Neuronal stem cell (in vitro differentiated cells): ENCODE measurements at regions not wholly inside any gene's neighbourhood (a gene's known extent, or its start where the extent isn't known, plus 50 kb on each side); places are given as distances from the start of the nearest gene placed in this dataset.

ENCODE experiments used
- DNase-seq: peaks from one replicate; pipeline ENCODE4 v3.0.0-alpha.2; 2013; ENCODE audit warnings: low spot score
- H2AFZ ChIP-seq: one replicate; pipeline ENCODE4 v1.6.1; 2013; ENCODE audit warnings: mild to moderate bottlenecking, low read length, inconsistent platforms
- H2AK5ac ChIP-seq: 2 replicates; pipeline ENCODE4 v1.6.1; 2013; ENCODE audit warnings: low read depth, mild to moderate bottlenecking, inconsistent platforms, low read length, moderate library complexity, mixed read lengths
- H2BK120ac ChIP-seq: 2 replicates; pipeline ENCODE4 v1.6.1; 2013; ENCODE audit warnings: low read depth, mild to moderate bottlenecking, inconsistent platforms, low read length, moderate library complexity, mixed read lengths
- H2BK12ac ChIP-seq: one replicate; pipeline ENCODE4 v1.6.1; 2013; ENCODE audit warnings: low read length, inconsistent platforms
- H2BK15ac ChIP-seq: 2 replicates; pipeline ENCODE4 v1.6.1; 2013; ENCODE audit warnings: mild to moderate bottlenecking, low read length, inconsistent platforms, mixed read lengths
- H2BK5ac ChIP-seq: one replicate; pipeline ENCODE4 v1.6.1; 2013; ENCODE audit warnings: inconsistent platforms, mild to moderate bottlenecking, low read length, moderate library complexity
- H3K14ac ChIP-seq: one replicate; pipeline ENCODE4 v1.6.1; 2013; ENCODE audit warnings: low read length, inconsistent platforms
- H3K18ac ChIP-seq: 2 replicates; pipeline ENCODE4 v1.6.1; 2013; ENCODE audit warnings: low read length, inconsistent platforms
- H3K23ac ChIP-seq: 2 replicates; pipeline ENCODE4 v1.6.1; 2013; ENCODE audit warnings: low read depth, mild to moderate bottlenecking, mixed read lengths, low read length, inconsistent platforms; ENCODE audit not compliant: poor library complexity
- H3K27ac ChIP-seq: replicated peaks from 3 replicates; pipeline ENCODE4 v1.5.1; 2013; ENCODE audit warnings: low read length, inconsistent platforms
- H3K27me3 ChIP-seq, 3 experiments: 2 replicates each; pipeline ENCODE4 v1.6.1; 2013; ENCODE audit warnings: low read length in 3 of 3, mild to moderate bottlenecking in 2 of 3, inconsistent platforms in 1 of 3, low read depth in 1 of 3, mixed read lengths in 1 of 3, moderate library complexity in 1 of 3; ENCODE audit not compliant: control insufficient read depth in 3 of 3, insufficient read depth in 3 of 3
- H3K36me3 ChIP-seq, 2 donors: replicated peaks in 1 of 2; 2 replicates each; pipeline ENCODE4 v1.6.1; 2013; ENCODE audit warnings: low read length in 2 of 2; ENCODE audit not compliant: control insufficient read depth in 2 of 2, insufficient read depth in 2 of 2
- H3K4ac ChIP-seq: 2 replicates; pipeline ENCODE4 v1.6.1; 2013; ENCODE audit warnings: inconsistent platforms, mild to moderate bottlenecking, low read length, moderate library complexity
- H3K4me1 ChIP-seq, 2 donors: 1 replicate in 1 of 2; 2 replicates in 1 of 2; pipeline ENCODE4 v1.6.1; 2013; ENCODE audit warnings: low read length in 2 of 2, low read depth in 1 of 2; ENCODE audit not compliant: control insufficient read depth in 2 of 2, insufficient read depth in 1 of 2
- H3K4me2 ChIP-seq: one replicate; pipeline ENCODE4 v1.6.1; 2013; ENCODE audit warnings: mild to moderate bottlenecking, low read length, inconsistent platforms; ENCODE audit not compliant: insufficient read depth, poor library complexity, severe bottlenecking
- H3K4me3 ChIP-seq, 2 donors: 2 replicates each; pipeline ENCODE4 v1.5.1; 2013; ENCODE audit warnings: low read length in 2 of 2, mild to moderate bottlenecking in 2 of 2, inconsistent platforms in 1 of 2, moderate library complexity in 1 of 2
- H3K79me1 ChIP-seq: one replicate; pipeline ENCODE4 v1.6.1; 2013; ENCODE audit warnings: low read depth, mild to moderate bottlenecking, inconsistent platforms, low read length, moderate library complexity
- H3K9ac ChIP-seq: one replicate; pipeline ENCODE4 v1.6.1; 2013; ENCODE audit warnings: mild to moderate bottlenecking, low read depth, low read length, inconsistent platforms; ENCODE audit not compliant: poor library complexity
- H3K9me3 ChIP-seq, 2 donors: replicated peaks in 1 of 2; 2 replicates each; pipeline versions ENCODE3 to v1.6.1; 2013; ENCODE audit warnings: low read length in 2 of 2, mild to moderate bottlenecking in 2 of 2, inconsistent platforms in 1 of 2, low read depth in 1 of 2, mixed read lengths in 1 of 2, moderate library complexity in 1 of 2; ENCODE audit not compliant: control insufficient read depth in 2 of 2, insufficient read depth in 1 of 2
- H4K8ac ChIP-seq: one replicate; pipeline ENCODE4 v1.6.1; 2013; ENCODE audit warnings: low read depth, mild to moderate bottlenecking, inconsistent platforms, low read length, moderate library complexity
- H4K91ac ChIP-seq: one replicate; pipeline ENCODE4 v1.6.1; 2013; ENCODE audit warnings: low read length, low read depth, mild to moderate bottlenecking, inconsistent platforms; ENCODE audit not compliant: poor library complexity
- WGBS, 2 donors: extraction: QIAGEN DNeasy Blood & Tissue Kit; methylation state at CpG; one replicate each; pipeline ENCODE4 v1.1.7; 2013; ENCODE audit warnings: missing lambda C conversion rate in 2 of 2, mixed read lengths in 1 of 2; ENCODE audit not compliant: insufficient read length in 2 of 2, insufficient replicate concordance in 1 of 2; ENCODE audit errors: extremely low coverage in 2 of 2; 5-methylcytosine and 5-hydroxymethylcytosine counted together

GRCh38 chr21:14690886-14691285 is 144.8 kb upstream of the SAMSN1 start:
- H3K14ac ChIP-seq, result no peak overlapping the region
- no peaks in the 10 kb centered on the region for H3K4me1 ChIP-seq
- H3K4ac ChIP-seq, result no peak overlapping the region
- no peak overlapping the region for H3K18ac ChIP-seq
- H2BK120ac ChIP-seq, result no peak overlapping the region
- no peaks in the 10 kb centered on the region for H3K36me3 ChIP-seq
- H3K9ac ChIP-seq, result no peak overlapping the region
- no peak overlapping the region for H3K23ac ChIP-seq
- no peaks in the 10 kb centered on the region for H3K79me1 ChIP-seq
- no peak overlapping the region for H2BK5ac ChIP-seq
- H3K9me3 ChIP-seq, result no peaks in the 10 kb centered on the region
- no peak overlapping the region for H3K4me2 ChIP-seq
- no peaks in the 10 kb centered on the region for H3K27me3 ChIP-seq
- no peak overlapping the region for H3K27ac ChIP-seq
- H2BK15ac ChIP-seq, result no peak overlapping the region
- no peak overlapping the region for H4K8ac ChIP-seq
- no peak overlapping the region for H3K4me3 ChIP-seq
- H2AK5ac ChIP-seq, result no peak overlapping the region
- no peak for DNase-seq
- no CpG with 5 or more reads among the region's 2 CpGs for WGBS, 2 donors
- H2BK12ac ChIP-seq, result no peak overlapping the region
- no peak overlapping the region for H2AFZ ChIP-seq
- no peak overlapping the region for H4K91ac ChIP-seq

GRCh38 chr21:14688936-14689335 is 142.8 kb upstream of the SAMSN1 start:
- Histone ChIP-seq H4K8ac (no peak overlapping the region), H2AFZ (no peak overlapping the region), H3K27ac (no peak overlapping the region), H3K4ac (no peak overlapping the region), H2BK120ac (no peak overlapping the region), H3K9ac (no peak overlapping the region), H3K9me3 (no peaks in the 10 kb centered on the region), H3K4me2 (no peak overlapping the region), H4K91ac (no peak overlapping the region), H3K23ac (no peak overlapping the region), H3K4me1 (no peaks in the 10 kb centered on the region), H2BK5ac (no peak overlapping the region), H3K79me1 (no peaks in the 10 kb centered on the region), H2BK15ac (no peak overlapping the region), H2BK12ac (no peak overlapping the region), H3K14ac (no peak overlapping the region), H3K4me3 (no peak overlapping the region), H3K18ac (no peak overlapping the region), H3K36me3 (no peaks in the 10 kb centered on the region), H3K27me3 (no peaks in the 10 kb centered on the region), H2AK5ac (no peak overlapping the region)
- DNase-seq, result no peak
- no CpG with 5 or more reads among the region's 3 CpGs for WGBS, 2 donors

- WGBS, 2 donors, result no CpG with 5 or more reads among the region's 3 CpGs
- H3K79me1 ChIP-seq, result no peaks in the 10 kb centered on the region
- H2AFZ ChIP-seq, result no peak overlapping the region
- no peak overlapping the region for H2BK120ac ChIP-seq
- H4K8ac ChIP-seq, result no peak overlapping the region
- no peak overlapping the region for H3K4ac ChIP-seq
- H4K91ac ChIP-seq, result no peak overlapping the region
- H3K27ac ChIP-seq, result no peak overlapping the region
- no peak overlapping the region for H3K4me2 ChIP-seq
- no peak overlapping the region for H2BK15ac ChIP-seq
- no peak overlapping the region for H3K4me3 ChIP-seq
- no peak overlapping the region for H3K23ac ChIP-seq
- no peak overlapping the region for H3K18ac ChIP-seq
- H3K4me1 ChIP-seq, result no peaks in the 10 kb centered on the region
- H2AK5ac ChIP-seq, result no peak overlapping the region
- H3K36me3 ChIP-seq, result no peaks in the 10 kb centered on the region
- DNase-seq, result no peak
- H3K9me3 ChIP-seq, result no peaks in the 10 kb centered on the region
- no peak overlapping the region for H2BK5ac ChIP-seq
- H2BK12ac ChIP-seq, result no peak overlapping the region
- H3K9ac ChIP-seq, result no peak overlapping the region
- H3K14ac ChIP-seq, result no peak overlapping the region
- H3K27me3 ChIP-seq, result no peaks in the 10 kb centered on the region
These were observed 142.3 kb upstream of the SAMSN1 start for GRCh38 chr21:14688412-14688811.

GRCh38 chr21:14687268-14687625 is 141.1 kb upstream of the SAMSN1 start:
- H2BK12ac ChIP-seq, result no peak overlapping the region
- H3K27ac ChIP-seq, result no peak overlapping the region
- H4K91ac ChIP-seq, result no peak overlapping the region
- H2BK5ac ChIP-seq, result no peak overlapping the region
- no peak overlapping the region for H3K4ac ChIP-seq
- H2BK120ac ChIP-seq, result no peak overlapping the region
- H3K9me3 ChIP-seq, result no peaks in the 10 kb centered on the region
- H3K4me3 ChIP-seq, result no peak overlapping the region
- H3K4me1 ChIP-seq, result no peaks in the 10 kb centered on the region
- no peak overlapping the region for H3K4me2 ChIP-seq
- H3K36me3 ChIP-seq, result no peaks in the 10 kb centered on the region
- H2BK15ac ChIP-seq, result no peak overlapping the region
- DNase-seq, result no peak
- H4K8ac ChIP-seq, result no peak overlapping the region
- no peak overlapping the region for H2AK5ac ChIP-seq
- no peaks in the 10 kb centered on the region for H3K79me1 ChIP-seq
- H3K9ac ChIP-seq, result no peak overlapping the region
- H3K14ac ChIP-seq, result no peak overlapping the region
- no peak overlapping the region for H3K23ac ChIP-seq
- no peak overlapping the region for H2AFZ ChIP-seq
- H3K18ac ChIP-seq, result no peak overlapping the region
- no peaks in the 10 kb centered on the region for H3K27me3 ChIP-seq
